Stimulated activated CD8-positive, alpha-beta memory T cell treated with anti-CD3 and anti-CD28 coated beads, Interleukin-4, amount 100 ng/mL, for 24 hours (primary cell): ENCODE measurements at regions not wholly inside any gene's neighbourhood (a gene's known extent, or its start where the extent isn't known, plus 50 kb on each side); places are given as distances from the start of the nearest gene placed in this dataset.

ENCODE experiments used
- DNase-seq: peaks from one replicate; pipeline ENCODE4 v3.0.0-alpha.2; 2020; ENCODE audit warnings: low read depth

- DNase-seq, result no peak
These were observed 222.8 kb upstream of the NUDT4 start for GRCh38 chr12:93154753-93155480.

- DNase-seq, result no peak
These were observed 221.5 kb upstream of the NUDT4 start for GRCh38 chr12:93156086-93156716.

- DNase-seq, result no peak
These were observed 220.4 kb upstream of the NUDT4 start for GRCh38 chr12:93157279-93157678.

GRCh38 chr12:93158065-93158843 is 219.5 kb upstream of the NUDT4 start:
- no peak for DNase-seq

GRCh38 chr12:93163260-93164036 is 214.3 kb upstream of the NUDT4 start:
- DNase-seq, result no peak

- DNase-seq, result no peak
These were observed 213.4 kb upstream of the NUDT4 start for GRCh38 chr12:93164103-93164880.

- no peak for DNase-seq
These were observed 212.3 kb upstream of the NUDT4 start for GRCh38 chr12:93165384-93165932.

GRCh38 chr12:93166541-93167307 is 211.0 kb upstream of the NUDT4 start:
- no peak for DNase-seq

GRCh38 chr12:93167331-93167730 is 210.4 kb upstream of the NUDT4 start:
- no peak for DNase-seq

- no peak for DNase-seq
These were observed 209.8 kb upstream of the NUDT4 start for GRCh38 chr12:93167841-93168492.

GRCh38 chr12:93168751-93169150 is 209.0 kb upstream of the NUDT4 start:
- no peak for DNase-seq

- DNase-seq, result no peak
These were observed 208.2 kb upstream of the NUDT4 start for GRCh38 chr12:93169536-93169935.

- DNase-seq, result no peak
These were observed 206.8 kb upstream of the NUDT4 start for GRCh38 chr12:93170928-93171327.

GRCh38 chr12:93173178-93173957 is 204.4 kb upstream of the NUDT4 start:
- DNase-seq, result no peak

GRCh38 chr12:93174048-93174447 is 203.7 kb upstream of the NUDT4 start:
- DNase-seq, result no peak

GRCh38 chr12:93174473-93174872 is 203.3 kb upstream of the NUDT4 start:
- no peak for DNase-seq

- no peak for DNase-seq
These were observed 201.6 kb upstream of the NUDT4 start for GRCh38 chr12:93176165-93176564.

GRCh38 chr12:93176610-93177126 is 201.1 kb upstream of the NUDT4 start:
- no peak for DNase-seq
